ENCODE measurements at regions not wholly inside any gene's neighbourhood (a gene's known extent, or its start where the extent isn't known, plus 50 kb on each side); places are given as distances from the start of the nearest gene placed in this dataset.

DNA sequence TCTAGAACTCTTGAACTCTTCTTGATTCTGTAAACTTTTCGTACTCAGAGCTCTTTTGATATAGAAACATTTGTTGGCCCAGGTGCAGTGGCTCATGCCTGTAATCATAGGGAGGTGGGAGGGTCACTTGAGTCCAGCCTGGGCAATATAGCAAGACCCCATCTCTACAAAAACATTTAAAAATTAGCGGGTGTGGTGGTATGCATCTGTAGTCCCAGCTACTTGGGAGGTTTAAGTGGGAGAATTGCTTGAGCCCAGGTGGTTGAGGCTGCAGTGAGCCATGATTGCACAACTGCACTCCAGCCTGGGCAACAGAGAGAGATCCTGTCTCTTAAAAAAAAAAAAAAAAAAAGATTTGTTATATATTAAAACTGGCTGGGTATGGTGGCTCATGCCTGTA, 121.6 kb downstream of the BAMBI start:
- no peaks in the 10 kb centered on the region for H3K27me3 ChIP-seq
- H3K9me3 ChIP-seq, result no peaks in the 10 kb centered on the region
- H3K4me1 ChIP-seq, result peaks cover 0 to 6% (median 2%) of the 10 kb centered on the region in 4 donors
- no peak overlapping the region for H3K27ac ChIP-seq
- no peak overlapping the region for H3K4me3 ChIP-seq
- TF ChIP-seq, protein P1, sequence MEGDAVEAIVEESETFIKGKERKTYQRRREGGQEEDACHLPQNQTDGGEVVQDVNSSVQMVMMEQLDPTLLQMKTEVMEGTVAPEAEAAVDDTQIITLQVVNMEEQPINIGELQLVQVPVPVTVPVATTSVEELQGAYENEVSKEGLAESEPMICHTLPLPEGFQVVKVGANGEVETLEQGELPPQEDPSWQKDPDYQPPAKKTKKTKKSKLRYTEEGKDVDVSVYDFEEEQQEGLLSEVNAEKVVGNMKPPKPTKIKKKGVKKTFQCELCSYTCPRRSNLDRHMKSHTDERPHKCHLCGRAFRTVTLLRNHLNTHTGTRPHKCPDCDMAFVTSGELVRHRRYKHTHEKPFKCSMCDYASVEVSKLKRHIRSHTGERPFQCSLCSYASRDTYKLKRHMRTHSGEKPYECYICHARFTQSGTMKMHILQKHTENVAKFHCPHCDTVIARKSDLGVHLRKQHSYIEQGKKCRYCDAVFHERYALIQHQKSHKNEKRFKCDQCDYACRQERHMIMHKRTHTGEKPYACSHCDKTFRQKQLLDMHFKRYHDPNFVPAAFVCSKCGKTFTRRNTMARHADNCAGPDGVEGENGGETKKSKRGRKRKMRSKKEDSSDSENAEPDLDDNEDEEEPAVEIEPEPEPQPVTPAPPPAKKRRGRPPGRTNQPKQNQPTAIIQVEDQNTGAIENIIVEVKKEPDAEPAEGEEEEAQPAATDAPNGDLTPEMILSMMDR (IDR thresholded peaks at IDR 0.05), result no peak
- no peak for TF ChIP-seq POLR2AphosphoS5 (IDR thresholded peaks at IDR 0.05)
- TF ChIP-seq POLR2A (IDR thresholded peaks at IDR 0.05), result no peak
- no peak for TF ChIP-seq EP300 (IDR thresholded peaks at IDR 0.05)
- WGBS, 5 donors, result 85 to 97% (median 94%) methylated on average over 2 of the region's 2 CpGs
- H3K36me3 ChIP-seq, result no peaks in the 10 kb centered on the region
- no peak for DNase-seq
- intact Hi-C loops (cut with DNase I; ENCODE audit: low total_unique reads), result no loop called here

DNA sequence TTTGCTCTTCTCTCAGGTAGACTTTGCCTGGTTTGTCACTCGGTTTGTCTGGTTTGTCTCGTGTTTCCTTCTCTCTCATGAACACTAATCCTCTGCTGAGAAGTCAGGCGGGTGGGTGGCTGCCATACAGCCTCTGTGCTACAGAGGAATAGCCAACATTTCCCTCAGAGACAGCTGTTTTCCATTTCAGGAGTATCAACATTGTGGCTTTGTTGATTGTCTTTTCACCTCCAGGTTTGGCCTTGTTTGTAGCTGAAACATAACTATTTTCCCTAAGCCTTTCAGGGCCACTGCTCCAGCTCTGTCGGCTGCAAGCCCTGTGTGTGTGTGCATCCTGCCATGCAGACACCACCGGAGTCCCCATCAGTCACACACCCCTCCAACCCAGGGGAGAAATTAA, 122.8 kb downstream of the BAMBI start:
- DNase-seq, result no peak
- no peaks in the 10 kb centered on the region for H3K36me3 ChIP-seq
- TF ChIP-seq, protein P1 (IDR thresholded peaks at IDR 0.05), result no peak
- TF ChIP-seq EP300 (IDR thresholded peaks at IDR 0.05), result no peak
- TF ChIP-seq POLR2A (IDR thresholded peaks at IDR 0.05), result no peak
- no peak for TF ChIP-seq POLR2AphosphoS5 (IDR thresholded peaks at IDR 0.05)
- H3K4me1 ChIP-seq, result peaks cover 0 to 6% (median 2%) of the 10 kb centered on the region in 4 donors
- WGBS, 5 donors, result 66 to 76% (median 70%) methylated on average over 5 of the region's 5 CpGs
- intact Hi-C loops (cut with DNase I; ENCODE audit: low total_unique reads), result no loop called here
- H3K4me3 ChIP-seq, result no peak overlapping the region
- H3K9me3 ChIP-seq, result no peaks in the 10 kb centered on the region
- no peaks in the 10 kb centered on the region for H3K27me3 ChIP-seq
- no peak overlapping the region for H3K27ac ChIP-seq

DNA sequence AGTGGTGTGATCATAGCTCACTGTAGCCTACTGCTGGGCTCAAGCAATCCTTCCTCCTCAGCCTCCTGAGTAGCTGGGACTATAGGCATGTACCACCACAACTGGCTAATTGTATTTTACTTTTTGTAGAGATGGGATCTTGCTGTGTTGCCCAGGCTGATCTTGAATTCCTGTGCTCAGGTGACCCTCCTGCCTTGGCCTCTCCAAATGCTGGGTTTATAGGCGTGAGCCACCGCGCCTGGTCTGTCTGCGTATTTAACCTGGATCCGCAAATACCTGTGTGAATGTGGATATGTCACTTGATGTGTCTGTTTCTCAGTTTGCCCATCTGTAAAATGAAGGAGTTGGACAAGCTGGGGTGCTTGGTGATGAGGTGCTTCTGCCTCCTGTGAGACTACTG, 123.9 kb downstream of the BAMBI start:
- DNase-seq, result no peak
- TF ChIP-seq EP300 (IDR thresholded peaks at IDR 0.05) (no peak), POLR2AphosphoS5 (IDR thresholded peaks at IDR 0.05) (no peak), POLR2A (IDR thresholded peaks at IDR 0.05) (no peak)
- TF ChIP-seq, protein P1 (IDR thresholded peaks at IDR 0.05), result no peak
- Histone ChIP-seq H3K27ac (no peak overlapping the region), H3K4me3 (no peak overlapping the region), H3K9me3 (no peaks in the 10 kb centered on the region), H3K4me1 (peaks cover 0 to 11% (median 2%) of the 10 kb centered on the region in 4 donors), H3K27me3 (no peaks in the 10 kb centered on the region), H3K36me3 (no peaks in the 10 kb centered on the region)
- intact Hi-C loops (cut with DNase I; ENCODE audit: low total_unique reads), result no loop called here
- 93 to 99% (median 98%) methylated on average over 5 of the region's 5 CpGs for WGBS, 5 donors

DNA sequence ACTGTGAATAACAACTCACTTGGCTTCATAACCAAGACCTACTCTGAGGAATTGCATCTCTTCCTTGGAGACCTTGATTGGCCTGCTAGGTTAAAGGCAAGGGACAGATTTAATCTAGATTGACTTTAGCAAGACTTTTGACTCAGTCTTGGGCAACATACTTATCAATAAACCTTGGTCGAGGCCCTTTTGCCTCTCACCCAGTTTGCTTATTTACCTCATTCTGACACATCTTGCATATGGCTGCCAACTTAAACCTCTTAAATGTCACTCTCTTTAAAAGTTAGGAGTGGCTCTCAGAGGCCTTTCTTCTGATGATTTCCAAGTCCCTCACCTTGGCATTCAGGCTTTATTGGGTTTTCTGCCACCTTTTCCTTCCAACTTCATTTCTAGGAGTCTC, 124.5 kb downstream of the BAMBI start:
- peaks cover 0 to 18% (median 7%) of the 10 kb centered on the region in 4 donors for H3K4me1 ChIP-seq
- H3K36me3 ChIP-seq, result no peaks in the 10 kb centered on the region
- H3K27ac ChIP-seq, result peak overlapping the region in 1 of 5 donors; percentile 10
- no peak overlapping the region for H3K4me3 ChIP-seq
- H3K27me3 ChIP-seq, result no peaks in the 10 kb centered on the region
- WGBS, 5 donors, result 17 to 63% (median 36%) methylated on average over 1 of the region's 1 CpG
- intact Hi-C loops (cut with DNase I; ENCODE audit: low total_unique reads), result no loop called here
- no peak for TF ChIP-seq POLR2A (IDR thresholded peaks at IDR 0.05)
- TF ChIP-seq EP300 (IDR thresholded peaks at IDR 0.05), result no peak
- no peak for TF ChIP-seq POLR2AphosphoS5 (IDR thresholded peaks at IDR 0.05)
- TF ChIP-seq, protein P1 (IDR thresholded peaks at IDR 0.05), result no peak
- peak in 1 of 2 donors; percentile 35 for DNase-seq
- no peaks in the 10 kb centered on the region for H3K9me3 ChIP-seq

All from stomach (tissue), 8 donors.